Ishikawa (cell line): ENCODE measurements at regions not wholly inside any gene's neighbourhood (a gene's known extent, or its start where the extent isn't known, plus 50 kb on each side); places are given as distances from the start of the nearest gene placed in this dataset.

Source experiments
- CREB1 ChIP-seq: IDR thresholded peaks from 2 replicates; pipeline ENCODE4 v1.6.1; 2012; ENCODE audit warnings: low read depth
- EGR1 ChIP-seq: IDR thresholded peaks from 2 replicates; pipeline ENCODE4 v1.6.1; 2012
- EP300 ChIP-seq: IDR thresholded peaks from 2 replicates; pipeline ENCODE4 v1.6.1; 2012; ENCODE audit warnings: borderline replicate concordance
- MAX ChIP-seq: IDR thresholded peaks from 2 replicates; pipeline ENCODE4 v1.6.1; 2012
- NFIC ChIP-seq: IDR thresholded peaks from 2 replicates; pipeline ENCODE4 v1.6.1; 2012
- RAD21 ChIP-seq: IDR thresholded peaks from 2 replicates; pipeline ENCODE4 v1.6.1; 2012; ENCODE audit warnings: low read depth
- YY1 ChIP-seq: IDR thresholded peaks from 2 replicates; pipeline ENCODE4 v1.6.1; 2012; ENCODE audit warnings: low read depth
- ZBTB7A ChIP-seq: IDR thresholded peaks from 2 replicates; pipeline ENCODE4 v1.6.1; 2012; ENCODE audit warnings: low read depth

GRCh38 chr9:21709464-21710058 is 92.9 kb upstream of the MTAP start:
- no peak for TF ChIP-seq EP300
- TF ChIP-seq CREB1, result no peak
- peak; percentile 66 for TF ChIP-seq RAD21
- TF ChIP-seq ZBTB7A, result no peak
- no peak for TF ChIP-seq YY1
- no peak for TF ChIP-seq MAX
- no peak for TF ChIP-seq NFIC
- no peak for TF ChIP-seq EGR1
